GM12873 (cell line): ENCODE measurements at regions not wholly inside any gene's neighbourhood (a gene's known extent, or its start where the extent isn't known, plus 50 kb on each side); places are given as distances from the start of the nearest gene placed in this dataset.

ENCODE experiments used
- TF ChIP-seq, protein P1 (sequence below): IDR thresholded peaks from 2 replicates; pipeline ENCODE4 v1.5.1; 2012; ENCODE audit warnings: low read depth, mild to moderate bottlenecking, moderate library complexity, low read length, control low read depth; ENCODE audit not compliant: insufficient read depth; ENCODE audit errors: missing control alignments

DNA sequence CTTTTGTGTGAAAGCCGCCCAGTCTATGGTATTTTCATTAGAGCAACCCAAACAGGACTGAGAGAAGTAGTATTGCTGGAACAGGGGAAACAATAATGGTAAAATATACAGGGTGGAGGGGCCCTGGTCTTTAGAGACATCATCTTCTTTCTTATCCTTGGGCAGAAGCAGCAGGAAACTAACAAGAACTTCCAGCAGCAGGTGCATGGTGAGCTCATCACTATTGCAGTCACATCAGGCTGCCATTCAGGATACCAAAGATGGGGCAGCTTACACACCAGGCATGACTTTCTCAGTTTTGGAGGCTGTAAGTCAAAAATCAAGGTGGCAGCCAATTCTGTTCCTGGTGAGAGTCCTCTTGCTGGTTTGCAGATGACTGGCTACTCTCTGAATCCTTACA, 478.3 kb upstream of the RUNX1 start:
- TF ChIP-seq, protein P1, sequence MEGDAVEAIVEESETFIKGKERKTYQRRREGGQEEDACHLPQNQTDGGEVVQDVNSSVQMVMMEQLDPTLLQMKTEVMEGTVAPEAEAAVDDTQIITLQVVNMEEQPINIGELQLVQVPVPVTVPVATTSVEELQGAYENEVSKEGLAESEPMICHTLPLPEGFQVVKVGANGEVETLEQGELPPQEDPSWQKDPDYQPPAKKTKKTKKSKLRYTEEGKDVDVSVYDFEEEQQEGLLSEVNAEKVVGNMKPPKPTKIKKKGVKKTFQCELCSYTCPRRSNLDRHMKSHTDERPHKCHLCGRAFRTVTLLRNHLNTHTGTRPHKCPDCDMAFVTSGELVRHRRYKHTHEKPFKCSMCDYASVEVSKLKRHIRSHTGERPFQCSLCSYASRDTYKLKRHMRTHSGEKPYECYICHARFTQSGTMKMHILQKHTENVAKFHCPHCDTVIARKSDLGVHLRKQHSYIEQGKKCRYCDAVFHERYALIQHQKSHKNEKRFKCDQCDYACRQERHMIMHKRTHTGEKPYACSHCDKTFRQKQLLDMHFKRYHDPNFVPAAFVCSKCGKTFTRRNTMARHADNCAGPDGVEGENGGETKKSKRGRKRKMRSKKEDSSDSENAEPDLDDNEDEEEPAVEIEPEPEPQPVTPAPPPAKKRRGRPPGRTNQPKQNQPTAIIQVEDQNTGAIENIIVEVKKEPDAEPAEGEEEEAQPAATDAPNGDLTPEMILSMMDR = no peak

GRCh38 chr21:35525443-35525842, 476.3 kb upstream of the RUNX1 start:
- TF ChIP-seq, protein P1 = no peak

- TF ChIP-seq, protein P1 = no peak
Observed at GRCh38 chr21:35521852-35522505, 472.9 kb upstream of the RUNX1 start.

DNA sequence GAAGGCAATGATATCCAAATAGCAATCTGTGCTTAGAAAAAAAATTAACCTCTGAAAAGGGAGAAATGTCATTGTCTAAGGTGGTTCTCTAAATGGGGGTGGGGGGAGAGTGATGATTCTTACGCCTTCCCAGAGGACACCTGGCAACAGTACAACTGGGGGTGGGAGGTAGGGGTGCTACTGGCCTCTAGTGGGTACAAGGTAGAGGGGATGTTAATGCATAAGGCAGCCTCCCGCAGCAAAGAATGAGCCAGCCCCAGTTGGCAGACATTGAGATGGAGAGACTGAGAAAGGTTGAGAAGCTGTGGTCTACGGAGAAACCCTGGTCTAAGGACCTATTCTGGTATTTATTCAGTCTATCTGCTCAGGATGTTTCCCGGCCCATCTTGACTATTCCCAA, 472.2 kb upstream of the RUNX1 start:
- TF ChIP-seq, protein P1 = no peak

DNA sequence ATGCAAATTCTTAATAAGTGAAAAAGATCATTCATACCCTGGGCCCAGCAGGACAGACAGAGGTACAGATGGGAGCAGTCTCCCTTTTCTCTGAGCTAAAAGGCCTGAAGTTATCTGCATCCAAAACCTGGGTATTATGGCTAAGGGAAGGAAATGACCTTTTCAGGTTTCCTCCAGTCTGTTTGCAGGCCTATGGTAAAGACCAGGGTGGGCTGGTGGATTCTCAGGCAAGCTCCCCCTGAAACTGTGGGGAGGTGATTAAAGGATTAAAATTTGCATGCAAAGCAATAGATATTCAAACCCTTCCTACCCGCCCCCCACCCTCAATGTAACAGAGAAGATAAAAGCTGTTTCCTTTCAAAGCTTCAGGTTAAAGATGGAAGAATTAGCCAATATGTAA, 471.8 kb upstream of the RUNX1 start:
- TF ChIP-seq, protein P1 = no peak

GRCh38 chr21:35520302-35520701, 471.2 kb upstream of the RUNX1 start:
- TF ChIP-seq, protein P1 = no peak

- TF ChIP-seq, protein P1 = no peak
Observed at GRCh38 chr21:35517865-35518264, 468.8 kb upstream of the RUNX1 start.
